ENCODE measurements at regions not wholly inside any gene's neighbourhood (a gene's known extent, or its start where the extent isn't known, plus 50 kb on each side); places are given as distances from the start of the nearest gene placed in this dataset.

DNA sequence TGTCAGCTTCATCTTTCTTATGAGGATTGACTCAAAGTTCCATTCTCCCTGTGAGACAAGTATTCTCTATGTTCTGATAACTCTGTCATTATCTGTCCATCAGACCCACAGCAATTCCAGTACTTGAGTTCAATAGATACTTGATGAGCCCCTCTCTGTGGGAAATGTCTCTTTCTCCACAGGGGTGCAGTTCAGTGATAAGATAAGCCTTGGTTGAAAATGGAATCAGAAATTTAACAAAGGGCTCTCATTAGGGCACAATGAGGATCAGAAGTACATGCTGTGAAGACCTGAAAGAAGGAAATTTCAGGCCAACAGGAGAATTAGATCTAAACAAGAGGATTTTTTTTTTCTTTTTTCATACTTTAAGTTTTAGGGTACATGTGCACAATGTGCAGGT is 737.3 kb downstream of the MTRR start:
- DNase-seq (ENCODE audit: low spot score), result no peak
- ChIA-PET POLR2A (no interaction called here), CTCF (ENCODE audit: unreplicated experiment) (no interaction called here)
- TF ChIP-seq EZH2phosphoT487 (IDR thresholded peaks at IDR 0.05; ENCODE audit: borderline replicate concordance, low read depth, low read length), result no peak
- TF ChIP-seq, protein P1, sequence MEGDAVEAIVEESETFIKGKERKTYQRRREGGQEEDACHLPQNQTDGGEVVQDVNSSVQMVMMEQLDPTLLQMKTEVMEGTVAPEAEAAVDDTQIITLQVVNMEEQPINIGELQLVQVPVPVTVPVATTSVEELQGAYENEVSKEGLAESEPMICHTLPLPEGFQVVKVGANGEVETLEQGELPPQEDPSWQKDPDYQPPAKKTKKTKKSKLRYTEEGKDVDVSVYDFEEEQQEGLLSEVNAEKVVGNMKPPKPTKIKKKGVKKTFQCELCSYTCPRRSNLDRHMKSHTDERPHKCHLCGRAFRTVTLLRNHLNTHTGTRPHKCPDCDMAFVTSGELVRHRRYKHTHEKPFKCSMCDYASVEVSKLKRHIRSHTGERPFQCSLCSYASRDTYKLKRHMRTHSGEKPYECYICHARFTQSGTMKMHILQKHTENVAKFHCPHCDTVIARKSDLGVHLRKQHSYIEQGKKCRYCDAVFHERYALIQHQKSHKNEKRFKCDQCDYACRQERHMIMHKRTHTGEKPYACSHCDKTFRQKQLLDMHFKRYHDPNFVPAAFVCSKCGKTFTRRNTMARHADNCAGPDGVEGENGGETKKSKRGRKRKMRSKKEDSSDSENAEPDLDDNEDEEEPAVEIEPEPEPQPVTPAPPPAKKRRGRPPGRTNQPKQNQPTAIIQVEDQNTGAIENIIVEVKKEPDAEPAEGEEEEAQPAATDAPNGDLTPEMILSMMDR (conservative IDR thresholded peaks at IDR 0.05; ENCODE audit: low read length), result no peak
- Histone ChIP-seq H3K79me2 (ENCODE audit: insufficient read depth, low read depth, low read length) (no peaks in the 10 kb centered on the region), H3K4me1 (ENCODE audit: insufficient read depth, low read length, poor library complexity, severe bottlenecking) (no peaks in the 10 kb centered on the region), H2AFZ (ENCODE audit: low read length) (no peak overlapping the region), H4K20me1 (ENCODE audit: insufficient read depth, low read length) (no peaks in the 10 kb centered on the region), H3K27ac (ENCODE audit: low read depth, low read length, poor library complexity, severe bottlenecking) (no peak overlapping the region), H3K36me3 (ENCODE audit: insufficient read depth, low read length) (no peaks in the 10 kb centered on the region), H3K4me3 (ENCODE audit: low read depth, low read length, poor library complexity, severe bottlenecking) (no peak overlapping the region), H3K4me2 (ENCODE audit: low read length) (no peak overlapping the region), H3K9me2 (ENCODE audit: insufficient read depth, low read length) (no peaks in the 10 kb centered on the region), H3K9me3 (ENCODE audit: low read length) (no peaks in the 10 kb centered on the region)
- BruUV-seq (replicated peaks), result no TSS peak
- intact Hi-C loops (cut with micrococcal nuclease; ENCODE audit: unreplicated experiment), result no loop called here

DNA sequence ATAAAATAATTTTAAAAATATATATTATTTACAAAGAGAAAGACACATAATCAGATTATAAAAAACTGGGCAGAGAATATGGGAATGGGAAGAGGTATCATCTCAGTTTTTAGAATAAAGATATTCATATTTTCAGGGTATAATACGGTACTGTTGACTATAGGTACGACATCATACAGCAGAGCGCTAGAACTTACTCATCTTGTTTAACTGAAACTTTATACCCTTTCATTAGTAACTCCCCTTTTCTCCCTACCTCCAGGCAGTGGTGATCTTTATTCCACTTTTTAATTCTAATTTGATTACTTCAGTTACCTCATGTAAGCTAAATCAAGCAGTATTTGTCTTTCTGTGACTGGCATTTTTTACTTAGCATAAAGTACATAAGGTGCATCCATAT is 742.1 kb downstream of the MTRR start:
- CTCF ChIA-PET (ENCODE audit: unreplicated experiment), result no interaction called here
- no peaks in the 10 kb centered on the region for H4K20me1 ChIP-seq (ENCODE audit: insufficient read depth, low read length)
- no peaks in the 10 kb centered on the region for H3K9me2 ChIP-seq (ENCODE audit: insufficient read depth, low read length)
- no TSS peak for BruUV-seq (replicated peaks)
- H2AFZ ChIP-seq (ENCODE audit: low read length), result no peak overlapping the region
- no peak overlapping the region for H3K27ac ChIP-seq (ENCODE audit: low read depth, low read length, poor library complexity, severe bottlenecking)
- TF ChIP-seq, protein P1 (conservative IDR thresholded peaks at IDR 0.05; ENCODE audit: low read length), result no peak
- TF ChIP-seq EZH2phosphoT487 (IDR thresholded peaks at IDR 0.05; ENCODE audit: borderline replicate concordance, low read depth, low read length), result no peak
- H3K4me1 ChIP-seq (ENCODE audit: insufficient read depth, low read length, poor library complexity, severe bottlenecking), result no peaks in the 10 kb centered on the region
- no peaks in the 10 kb centered on the region for H3K79me2 ChIP-seq (ENCODE audit: insufficient read depth, low read depth, low read length)
- H3K9me3 ChIP-seq (ENCODE audit: low read length), result no peaks in the 10 kb centered on the region
- no peaks in the 10 kb centered on the region for H3K36me3 ChIP-seq (ENCODE audit: insufficient read depth, low read length)
- H3K4me3 ChIP-seq (ENCODE audit: low read depth, low read length, poor library complexity, severe bottlenecking), result no peak overlapping the region
- H3K4me2 ChIP-seq (ENCODE audit: low read length), result no peak overlapping the region
- DNase-seq (ENCODE audit: low spot score), result no peak
- intact Hi-C loops (cut with micrococcal nuclease; ENCODE audit: unreplicated experiment), result no loop called here
- POLR2A ChIA-PET, result no interaction called here

DNA sequence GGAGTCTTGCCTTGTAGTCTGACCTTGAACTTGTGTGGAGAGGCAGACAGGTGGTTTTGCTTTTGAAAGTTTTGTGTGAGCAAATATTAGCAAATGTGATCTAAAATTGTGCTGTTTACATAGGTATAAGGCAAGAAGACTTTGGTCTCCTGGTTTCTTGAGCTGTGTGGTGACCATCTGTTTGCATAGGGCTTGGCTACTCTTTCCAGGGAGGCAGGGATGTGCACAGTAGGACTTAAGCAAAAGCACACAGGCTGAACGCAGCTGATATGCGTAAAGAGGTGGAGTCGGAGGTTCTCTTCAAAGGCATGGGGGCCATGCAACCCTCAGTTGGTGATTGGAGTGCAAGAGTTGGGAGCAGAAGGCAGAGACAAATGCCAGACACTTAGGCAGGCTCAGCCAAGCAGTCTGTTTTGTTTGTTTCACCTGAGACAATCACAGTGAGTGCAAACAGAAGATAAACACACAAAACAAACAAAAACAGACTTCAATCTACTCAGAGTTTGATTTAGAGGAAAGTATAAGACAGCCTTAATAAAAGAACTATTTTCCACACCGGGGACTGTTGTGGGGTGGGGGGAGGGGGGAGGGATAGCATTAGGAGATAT is 744.2 kb downstream of the MTRR start:
- Histone ChIP-seq H3K9me2 (ENCODE audit: insufficient read depth, low read length) (no peaks in the 10 kb centered on the region), H2AFZ (ENCODE audit: low read length) (no peak overlapping the region), H3K4me2 (ENCODE audit: low read length) (no peak overlapping the region), H3K9me3 (ENCODE audit: low read length) (no peaks in the 10 kb centered on the region), H3K27ac (ENCODE audit: low read depth, low read length, poor library complexity, severe bottlenecking) (no peak overlapping the region), H3K4me3 (ENCODE audit: low read depth, low read length, poor library complexity, severe bottlenecking) (no peak overlapping the region), H3K36me3 (ENCODE audit: insufficient read depth, low read length) (no peaks in the 10 kb centered on the region), H3K79me2 (ENCODE audit: insufficient read depth, low read depth, low read length) (no peaks in the 10 kb centered on the region), H3K4me1 (ENCODE audit: insufficient read depth, low read length, poor library complexity, severe bottlenecking) (no peaks in the 10 kb centered on the region), H4K20me1 (ENCODE audit: insufficient read depth, low read length) (no peaks in the 10 kb centered on the region)
- TF ChIP-seq EZH2phosphoT487 (IDR thresholded peaks at IDR 0.05; ENCODE audit: borderline replicate concordance, low read depth, low read length), result no peak
- TF ChIP-seq, protein P1 (conservative IDR thresholded peaks at IDR 0.05; ENCODE audit: low read length), result no peak
- intact Hi-C loops (cut with micrococcal nuclease; ENCODE audit: unreplicated experiment), result no loop called here
- DNase-seq (ENCODE audit: low spot score), result no peak
- ChIA-PET POLR2A (no interaction called here), CTCF (ENCODE audit: unreplicated experiment) (no interaction called here)
- BruUV-seq (replicated peaks), result no TSS peak
